Sigmoid colon (tissue), 6 donors: ENCODE measurements at regions not wholly inside any gene's neighbourhood (a gene's known extent, or its start where the extent isn't known, plus 50 kb on each side); places are given as distances from the start of the nearest gene placed in this dataset.

Experiments
- DNase-seq: peaks from one replicate; pipeline ENCODE4 v3.0.0-alpha.2; 2019
- H3K27ac ChIP-seq, 4 donors: fragments of 200-600 bp; sonication (generic); one replicate each; pipeline ENCODE4 v1.5.1; 2016 to 2019; ENCODE audit warnings: mild to moderate bottlenecking in 1 of 4
- H3K27me3 ChIP-seq, 3 donors: fragments of 200-600 bp; sonication (generic); one replicate each; pipeline ENCODE4 v1.5.1; 2019; ENCODE audit warnings: mild to moderate bottlenecking in 1 of 3
- H3K36me3 ChIP-seq, 4 donors: fragments of 200-600 bp; sonication (generic); one replicate each; pipeline ENCODE4 v1.5.1; 2016 to 2019
- H3K4me1 ChIP-seq, 4 donors: fragments of 200-600 bp; sonication (generic); one replicate each; pipeline ENCODE4 v1.5.1; 2017 to 2019
- H3K4me3 ChIP-seq, 4 donors: fragments of 200-600 bp; sonication (generic); one replicate each; pipeline ENCODE4 v1.5.1; 2017 to 2019; ENCODE audit warnings: mild to moderate bottlenecking in 2 of 4, moderate library complexity in 1 of 4
- H3K9me3 ChIP-seq, 4 donors: fragments of 200-600 bp in 3 of 4; sonication (generic) in 3 of 4; one replicate each; pipeline versions ENCODE4 v1.5.1 to v1.6.1; 2013 to 2019
- CTCF ChIP-seq, 4 experiments: fragments of 450-650 bp in 3 of 4; fragments of 200-600 bp in 1 of 4; IDR thresholded peaks; one replicate each; pipeline ENCODE4 v1.5.1; 2016 to 2019; ENCODE audit warnings: antibody characterized with exemption in 4 of 4, mild to moderate bottlenecking in 3 of 4, moderate library complexity in 2 of 4
- EP300 ChIP-seq, 4 donors: sonication (generic); formaldehyde crosslinking; IDR thresholded peaks; one replicate each; pipeline ENCODE4 v1.6.1; 2017; ENCODE audit warnings: antibody characterized with exemption in 4 of 4
- POLR2A ChIP-seq, 2 donors: fragments of 450-650 bp; IDR thresholded peaks; one replicate each; pipeline ENCODE4 v1.6.1; 2016; ENCODE audit warnings: antibody characterized with exemption in 2 of 2, mild to moderate bottlenecking in 2 of 2, moderate library complexity in 2 of 2
- POLR2AphosphoS5 ChIP-seq, 4 donors: sonication (generic); formaldehyde crosslinking; IDR thresholded peaks; one replicate each; pipeline ENCODE4 v1.6.1; 2017; ENCODE audit warnings: antibody characterized with exemption in 4 of 4
- WGBS, 2 donors: extraction: QIAGEN DNeasy Blood & Tissue Kit; methylation state at CpG; one replicate each; pipeline ENCODE4 v1.1.7; 2013; 5-methylcytosine and 5-hydroxymethylcytosine counted together
- intact Hi-C: fragments of 100-400 bp; cut with DNase I; formaldehyde crosslinking; loops from one replicate; pipeline ENCODE4 v1.15.1; 2023
- donor health status: healthy with polysubstance abuse.
- donor health status: healthy.

DNA sequence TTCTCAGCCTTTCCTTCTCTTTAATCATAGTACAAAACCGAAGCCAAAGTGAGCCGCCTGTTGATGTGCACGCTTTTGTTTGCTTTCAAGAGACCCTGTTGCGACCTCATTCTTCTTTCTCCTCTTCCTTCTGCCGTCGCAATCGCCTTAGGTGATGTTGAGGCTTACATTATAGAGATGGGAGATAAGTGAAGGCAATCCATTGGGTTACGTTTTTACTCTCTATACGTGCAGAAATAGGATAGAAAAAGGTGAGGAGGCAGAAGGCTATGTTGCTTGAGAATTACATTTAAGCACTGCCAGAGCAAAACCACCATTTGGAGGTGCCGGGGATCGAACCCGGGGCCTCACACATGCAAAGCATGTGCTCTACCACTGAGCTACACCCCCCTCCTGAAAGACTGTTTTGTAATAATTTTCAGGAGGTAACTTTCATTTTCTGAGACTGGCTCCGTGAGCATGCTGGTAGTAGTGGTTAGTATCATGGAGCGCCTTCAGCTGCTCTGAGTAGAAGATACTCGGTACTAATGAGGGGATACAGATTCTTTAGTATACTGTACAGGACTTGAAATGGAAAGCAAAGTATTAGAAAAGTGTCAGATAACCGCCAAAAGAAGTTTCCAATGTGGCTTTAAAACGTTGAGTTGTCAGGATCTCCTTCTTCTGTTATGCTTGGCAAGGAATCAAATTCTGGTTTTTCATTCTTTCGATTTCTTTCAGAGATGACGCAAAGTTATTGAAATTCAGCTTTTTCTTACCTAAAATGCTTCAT, 165.6 kb downstream of the TRIM27 start:
- no peak for TF ChIP-seq POLR2A (IDR thresholded peaks at IDR 0.05)
- TF ChIP-seq EP300 (IDR thresholded peaks at IDR 0.05) = no peak
- no peak for TF ChIP-seq CTCF (IDR thresholded peaks at IDR 0.05)
- no peak for TF ChIP-seq POLR2AphosphoS5 (IDR thresholded peaks at IDR 0.05)
- H3K4me3 ChIP-seq = no peak overlapping the region
- no peaks in the 10 kb centered on the region for H3K36me3 ChIP-seq
- intact Hi-C loops = no loop called here
- no peak overlapping the region for H3K27ac ChIP-seq
- peaks cover 0 to 2% (median 0%) of the 10 kb centered on the region in 4 donors for H3K9me3 ChIP-seq
- H3K27me3 ChIP-seq = peaks cover 0 to 65% (median 3%) of the 10 kb centered on the region in 3 donors
- DNase-seq = no peak
- 60 to 72% methylated on average over 19 of the region's 19 CpGs for WGBS, 2 donors
- no peaks in the 10 kb centered on the region for H3K4me1 ChIP-seq

GRCh38 chr6:28758818-28759235, 165.0 kb downstream of the TRIM27 start:
- TF ChIP-seq EP300 (IDR thresholded peaks at IDR 0.05) = no peak
- TF ChIP-seq CTCF (IDR thresholded peaks at IDR 0.05) = no peak
- TF ChIP-seq POLR2A (IDR thresholded peaks at IDR 0.05) = no peak
- TF ChIP-seq POLR2AphosphoS5 (IDR thresholded peaks at IDR 0.05) = no peak
- 63 to 73% methylated on average over 6 of the region's 6 CpGs for WGBS, 2 donors
- Histone ChIP-seq H3K27me3 (peaks cover 2 to 65% (median 8%) of the 10 kb centered on the region in 3 donors), H3K9me3 (peaks cover 0 to 2% (median 0%) of the 10 kb centered on the region in 4 donors), H3K4me3 (no peak overlapping the region), H3K36me3 (no peaks in the 10 kb centered on the region), H3K27ac (no peak overlapping the region), H3K4me1 (no peaks in the 10 kb centered on the region)
- DNase-seq = no peak
- intact Hi-C loops = no loop called here

DNA sequence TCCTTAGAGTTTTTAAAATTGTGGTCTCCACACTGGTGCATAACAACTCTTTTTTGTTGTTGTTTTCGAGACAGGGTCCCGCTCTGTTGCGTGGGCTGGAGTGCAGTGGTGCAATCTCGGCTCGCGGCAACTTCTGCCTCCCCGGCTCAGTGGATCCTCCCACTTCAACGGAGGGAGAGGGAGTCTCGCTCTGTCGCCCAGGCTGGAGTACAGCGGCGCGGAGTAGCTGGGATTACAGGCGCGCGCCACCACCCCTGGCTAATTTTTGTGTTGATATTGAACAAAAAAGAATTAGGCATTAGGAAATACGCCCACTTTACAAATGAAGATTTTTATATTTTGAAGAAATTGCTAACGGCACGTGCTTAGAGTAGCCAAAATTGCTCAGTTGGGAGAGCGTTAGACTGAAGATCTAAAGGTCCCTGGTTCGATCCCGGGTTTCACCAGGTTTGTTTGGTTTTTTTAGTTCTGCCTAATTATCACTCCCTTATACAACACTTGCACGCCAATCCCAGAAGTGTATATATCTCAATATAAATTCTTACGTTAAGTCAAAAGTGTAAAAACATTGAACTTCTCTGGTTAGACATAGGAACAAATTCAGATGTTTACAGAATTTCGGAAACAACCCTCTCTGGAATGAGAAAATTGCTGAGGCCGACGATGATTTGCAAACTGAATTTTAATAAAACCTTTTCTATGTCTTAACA, 159.6 kb downstream of the TRIM27 start:
- DNase-seq = no peak
- Histone ChIP-seq H3K4me1 (no peaks in the 10 kb centered on the region), H3K27ac (no peak overlapping the region), H3K9me3 (peaks cover 0 to 2% (median 0%) of the 10 kb centered on the region in 4 donors), H3K4me3 (no peak overlapping the region), H3K36me3 (no peaks in the 10 kb centered on the region), H3K27me3 (peaks cover 10 to 80% (median 45%) of the 10 kb centered on the region in 3 donors)
- WGBS, 2 donors = 56 to 82% methylated on average over 27 of the region's 27 CpGs
- TF ChIP-seq EP300 (IDR thresholded peaks at IDR 0.05) (no peak), POLR2AphosphoS5 (IDR thresholded peaks at IDR 0.05) (no peak), POLR2A (IDR thresholded peaks at IDR 0.05) (no peak), CTCF (IDR thresholded peaks at IDR 0.05) (no peak)
- intact Hi-C loops = no loop called here

GRCh38 chr6:28764761-28765282, 159.0 kb downstream of the TRIM27 start:
- H3K4me1 ChIP-seq = no peaks in the 10 kb centered on the region
- WGBS, 2 donors = 39 to 79% methylated on average over 15 of the region's 15 CpGs
- peaks cover 12 to 80% (median 49%) of the 10 kb centered on the region in 3 donors for H3K27me3 ChIP-seq
- no peak overlapping the region for H3K4me3 ChIP-seq
- no peaks in the 10 kb centered on the region for H3K36me3 ChIP-seq
- no peak overlapping the region for H3K27ac ChIP-seq
- no peak for TF ChIP-seq CTCF (IDR thresholded peaks at IDR 0.05)
- no peak for TF ChIP-seq POLR2A (IDR thresholded peaks at IDR 0.05)
- no peak for TF ChIP-seq POLR2AphosphoS5 (IDR thresholded peaks at IDR 0.05)
- no peak for TF ChIP-seq EP300 (IDR thresholded peaks at IDR 0.05)
- H3K9me3 ChIP-seq = peaks cover 0 to 2% (median 0%) of the 10 kb centered on the region in 4 donors
- intact Hi-C loops = no loop called here
- DNase-seq = no peak
